Stimulated activated naive CD4-positive, alpha-beta T cell (primary cell): ENCODE measurements at regions not wholly inside any gene's neighbourhood (a gene's known extent, or its start where the extent isn't known, plus 50 kb on each side); places are given as distances from the start of the nearest gene placed in this dataset.

ENCODE experiments used
- DNase-seq, 6 experiments: peaks; one replicate each; lab custom pipeline; 2025; lab: John Stamatoyannopoulos, UW

DNA sequence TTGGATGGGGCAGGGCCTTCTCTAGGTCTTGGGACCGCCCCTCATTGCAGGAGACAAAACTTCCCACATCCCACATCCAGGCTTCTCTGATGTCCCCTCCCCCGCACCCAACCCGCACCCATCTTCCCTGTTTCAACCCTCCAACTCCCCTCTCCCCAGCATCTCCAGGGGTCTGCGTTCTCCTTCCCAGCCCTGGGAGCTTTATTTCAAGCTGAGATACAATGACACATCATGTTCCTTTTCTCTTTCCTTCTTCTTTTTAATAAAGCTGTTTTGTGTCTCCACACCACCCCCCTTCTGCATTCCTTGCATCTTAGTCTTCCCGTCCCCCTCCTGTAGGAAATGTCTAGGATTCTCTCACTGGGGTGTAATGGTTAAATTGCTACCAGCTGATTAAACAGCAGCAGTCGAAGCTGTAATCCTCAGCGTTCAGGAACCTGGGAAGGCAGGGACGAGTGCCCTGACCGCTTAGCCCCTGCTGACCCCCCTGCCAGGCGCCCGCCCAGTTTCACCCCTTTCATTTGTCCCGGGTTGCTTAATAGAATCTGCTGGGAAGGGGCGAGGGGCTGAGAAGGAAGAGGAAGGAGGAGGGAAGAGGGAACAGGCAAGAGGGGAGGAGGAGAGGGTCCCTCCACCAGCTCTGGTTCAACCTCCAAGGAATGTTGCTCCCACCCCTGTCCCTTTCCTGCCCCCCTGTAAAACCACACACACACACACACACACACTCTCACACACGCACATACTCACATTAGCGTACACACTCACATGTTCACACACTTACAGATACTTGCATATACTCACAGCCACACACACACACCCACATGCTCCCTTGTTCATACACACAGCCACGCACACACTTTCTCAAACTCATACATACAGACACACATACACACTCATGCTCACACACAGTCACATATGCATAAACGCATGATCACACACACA is 104.5 kb upstream of the MED13L start:
- no peak for DNase-seq

DNA sequence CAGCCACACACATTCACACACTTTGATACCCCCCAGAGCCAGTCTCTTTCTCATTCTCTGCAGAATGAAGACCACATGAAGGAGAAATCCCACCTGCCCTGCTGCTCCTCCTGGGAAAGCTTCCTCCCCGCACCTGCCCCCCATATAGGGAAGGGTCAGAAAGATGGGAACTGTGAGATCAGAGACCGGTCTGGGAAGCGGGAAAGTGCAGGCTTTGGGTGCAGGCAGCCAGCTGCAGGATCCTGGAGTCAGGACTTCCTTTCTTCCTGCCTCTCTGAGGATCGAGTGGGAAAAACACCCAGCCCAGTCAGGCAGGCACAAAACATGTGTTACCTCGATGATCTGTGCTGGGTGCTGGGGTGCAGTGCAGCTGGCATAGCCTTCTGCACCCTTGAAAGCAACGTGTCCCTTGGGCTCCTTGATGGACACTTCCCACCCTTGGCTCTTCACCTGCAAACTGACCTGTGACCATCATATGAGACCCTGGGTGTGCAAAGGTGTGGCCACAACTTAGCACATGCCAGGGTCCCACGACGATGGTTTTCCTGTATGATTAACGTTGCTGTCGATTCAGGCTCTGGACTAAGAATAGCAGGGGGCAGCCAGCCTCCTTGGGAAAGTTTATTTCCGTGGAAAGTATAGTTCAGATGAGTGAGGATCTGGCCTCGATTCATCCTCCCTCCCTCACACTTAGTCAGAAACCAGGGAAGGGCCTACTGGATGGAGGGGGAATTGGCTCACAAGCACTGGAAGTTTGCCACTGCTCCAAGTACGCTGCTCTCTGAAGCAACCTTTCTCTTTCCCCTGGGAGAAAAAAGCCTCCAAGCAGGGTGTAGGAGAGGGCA is 105.4 kb upstream of the MED13L start:
- no peak for DNase-seq

DNA sequence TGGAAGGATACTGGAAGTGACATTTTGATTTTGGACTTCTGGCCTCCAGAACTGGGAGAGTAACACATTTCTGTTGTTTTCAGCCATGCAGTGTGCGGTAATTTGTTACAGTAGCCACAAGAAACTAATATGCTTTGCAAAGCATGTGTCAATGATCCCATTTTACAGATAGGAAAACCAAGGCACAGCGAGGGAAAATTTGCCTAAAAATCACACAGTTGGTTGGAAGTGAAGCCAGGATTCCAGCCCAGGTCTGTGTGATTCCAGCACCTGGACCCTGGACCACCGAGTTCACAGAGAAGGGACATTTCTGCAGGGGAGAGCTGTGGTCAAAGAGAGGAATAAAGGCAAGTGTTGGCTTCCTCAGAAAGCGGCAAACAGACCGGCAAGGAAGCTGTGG is 106.7 kb upstream of the MED13L start:
- no peak for DNase-seq

DNA sequence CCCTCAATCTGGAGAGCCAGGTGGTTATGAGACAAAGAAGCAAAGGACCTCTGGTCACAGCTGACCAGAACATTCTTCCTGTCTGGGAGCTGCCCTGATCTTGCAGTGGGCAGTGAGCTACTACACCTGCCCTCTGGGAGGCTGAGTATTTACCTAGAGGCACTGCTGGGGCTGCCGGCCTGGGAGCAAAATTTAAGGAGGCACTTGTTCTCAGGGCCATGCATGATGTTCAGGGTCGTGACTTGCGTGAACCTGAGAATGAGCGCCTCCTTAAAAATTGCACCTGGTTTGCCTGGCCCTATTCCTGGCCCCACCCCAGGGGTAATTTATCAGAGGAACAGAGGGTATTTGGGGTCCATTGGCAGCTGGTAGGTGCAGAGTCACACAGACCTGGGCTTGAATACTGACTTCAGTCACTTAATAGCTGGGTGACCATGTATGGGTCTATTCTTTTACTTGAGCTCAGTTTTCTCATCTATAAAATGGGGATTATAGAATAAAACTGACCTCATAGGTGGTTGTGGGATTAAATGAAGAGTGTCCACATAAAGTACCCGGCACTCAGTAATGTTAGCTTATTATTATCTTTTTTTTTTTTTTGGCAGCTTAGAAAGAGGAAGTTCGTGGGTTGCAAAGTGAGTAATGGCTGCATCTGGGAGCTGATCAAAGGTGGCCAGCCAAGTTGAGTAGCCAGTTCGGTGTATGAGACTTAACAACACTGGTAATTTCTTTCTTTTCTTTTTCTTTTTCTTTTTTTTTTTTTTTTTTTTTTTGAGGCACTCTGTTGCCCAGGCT is 107.4 kb upstream of the MED13L start:
- DNase-seq: no peak

DNA sequence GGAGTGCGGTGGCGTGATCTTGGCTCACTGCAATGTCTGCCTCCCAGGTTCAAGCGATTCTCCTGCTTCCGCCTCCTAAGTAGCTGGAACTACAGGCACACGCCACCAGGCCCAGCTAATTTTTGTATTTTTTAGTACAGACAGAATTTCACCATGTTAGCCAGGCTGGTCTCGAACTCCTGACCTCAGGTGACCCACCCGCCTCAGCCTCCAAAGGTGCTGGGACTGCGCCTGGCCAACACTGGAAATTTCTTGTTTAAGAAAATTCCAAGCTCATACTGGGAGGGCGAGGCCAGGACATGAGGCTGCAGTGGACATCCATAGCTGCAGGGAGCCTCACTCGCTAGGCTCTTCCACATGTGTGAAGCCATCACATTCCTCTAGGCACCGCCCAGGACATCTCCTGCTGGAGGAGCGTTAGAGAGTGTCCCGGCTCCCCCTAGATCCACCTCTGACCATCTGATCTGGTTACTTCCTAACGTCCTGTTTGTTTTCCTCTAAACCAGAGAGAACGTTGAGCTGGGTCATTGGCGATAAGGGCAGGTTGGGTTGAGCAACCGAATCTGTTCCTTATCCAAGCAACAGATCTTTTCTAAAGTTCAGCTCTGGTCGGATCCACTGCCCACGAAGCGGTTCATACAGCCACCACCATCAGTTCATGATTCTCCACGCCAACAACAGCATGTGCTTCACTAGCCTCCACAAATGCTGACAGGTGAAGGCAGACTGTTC is 108.2 kb upstream of the MED13L start:
- no peak for DNase-seq

DNA sequence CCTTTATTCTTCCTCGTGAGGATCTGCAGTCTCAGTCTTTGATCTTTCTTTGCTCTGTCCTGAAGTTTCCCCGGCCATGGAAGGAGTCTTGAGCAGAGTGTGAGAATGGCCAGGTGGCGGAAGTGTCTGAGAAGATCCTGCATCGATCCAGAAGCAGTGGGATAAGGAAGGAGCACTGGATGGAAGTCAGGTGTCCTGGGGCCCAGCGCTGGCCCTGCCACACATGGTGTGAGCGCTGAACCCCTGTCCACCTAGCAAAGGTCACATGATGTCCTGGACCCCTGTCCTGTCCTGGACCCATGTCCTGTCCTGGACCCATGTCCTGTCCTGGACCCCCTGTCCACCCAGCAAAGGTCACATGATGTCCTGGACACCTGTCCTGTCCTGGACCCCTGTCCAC is 111.8 kb upstream of the MED13L start:
- DNase-seq: no peak

DNA sequence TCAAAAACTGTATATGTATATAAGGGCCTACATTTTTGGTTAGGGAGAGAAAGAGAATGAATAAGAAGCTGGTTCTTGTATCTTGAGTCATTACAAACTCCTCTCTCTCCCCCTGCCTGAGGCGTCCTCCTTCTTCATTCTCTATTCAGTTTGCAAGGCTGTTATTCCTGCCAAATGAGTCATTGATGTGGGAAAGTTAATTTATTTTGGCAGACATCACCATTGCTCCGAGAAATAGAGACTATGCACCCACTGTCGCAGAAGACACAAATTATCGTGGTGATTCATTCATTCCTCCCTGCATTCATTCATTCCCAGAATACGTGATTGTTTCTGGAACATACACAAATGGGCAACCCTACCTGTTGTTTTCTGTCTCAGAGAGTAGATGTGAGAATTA is 112.5 kb upstream of the MED13L start:
- no peak for DNase-seq

DNA sequence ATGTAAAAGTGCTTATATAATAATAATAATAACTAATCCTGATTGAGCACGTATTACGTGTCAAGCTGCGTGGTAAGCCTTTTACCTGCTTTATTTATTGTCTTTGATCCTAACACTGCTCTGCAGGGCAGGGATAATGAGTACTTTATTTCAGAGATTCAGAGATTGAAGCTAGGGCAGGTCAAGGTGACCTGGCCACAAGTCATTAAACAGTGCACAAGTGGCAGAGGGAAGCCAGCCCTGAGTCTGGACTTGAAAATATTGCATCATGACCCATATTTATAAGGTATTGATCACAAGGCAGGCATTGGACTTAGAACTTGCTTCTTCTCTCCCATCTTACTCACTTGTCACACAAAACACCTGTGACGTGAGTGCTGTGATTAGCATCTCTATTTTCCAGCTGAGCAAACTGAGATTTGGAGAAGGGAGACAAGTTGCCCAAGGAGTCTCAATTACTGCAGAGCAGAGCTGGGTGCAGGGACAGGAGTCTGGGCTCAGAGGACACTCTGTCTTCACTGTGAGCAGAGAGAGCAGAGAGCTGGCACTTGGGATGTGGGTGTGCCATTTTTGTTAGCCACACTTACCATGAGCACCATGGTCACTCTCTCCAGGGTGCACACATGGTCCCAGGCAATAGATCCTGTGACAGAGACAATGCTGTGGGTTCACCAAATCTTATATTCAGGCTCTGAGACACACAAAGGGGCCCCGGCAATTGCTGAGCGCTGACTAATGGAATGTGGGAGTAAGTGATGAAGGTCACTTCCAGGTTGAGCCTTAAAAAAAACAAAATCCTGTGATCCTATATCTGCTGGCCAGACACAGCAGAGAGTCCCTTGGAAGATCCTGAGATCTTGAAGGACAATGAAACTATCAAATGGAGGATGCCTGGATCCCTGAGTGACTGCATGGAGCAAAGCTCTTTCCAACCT is 113.2 kb upstream of the MED13L start:
- no peak for DNase-seq

DNA sequence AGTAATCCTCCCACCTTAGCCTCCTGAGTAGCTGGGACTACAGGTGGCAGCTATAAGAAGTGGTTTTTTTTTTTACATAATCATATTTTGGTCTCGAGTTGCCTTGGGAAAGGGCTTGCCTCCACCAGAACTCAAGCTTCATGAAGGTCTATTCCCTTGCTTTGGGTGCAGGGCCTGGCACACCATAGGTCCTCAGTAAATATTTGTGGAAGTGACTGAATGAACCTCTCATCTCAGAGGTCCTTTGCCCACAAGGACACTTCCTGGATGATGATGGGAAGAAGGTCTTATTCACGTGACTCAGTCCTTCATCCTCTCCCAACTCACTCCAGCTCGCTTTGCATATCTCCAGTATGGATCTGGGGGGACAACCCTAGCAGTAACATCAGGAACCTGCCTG is 114.0 kb upstream of the MED13L start:
- DNase-seq: no peak

DNA sequence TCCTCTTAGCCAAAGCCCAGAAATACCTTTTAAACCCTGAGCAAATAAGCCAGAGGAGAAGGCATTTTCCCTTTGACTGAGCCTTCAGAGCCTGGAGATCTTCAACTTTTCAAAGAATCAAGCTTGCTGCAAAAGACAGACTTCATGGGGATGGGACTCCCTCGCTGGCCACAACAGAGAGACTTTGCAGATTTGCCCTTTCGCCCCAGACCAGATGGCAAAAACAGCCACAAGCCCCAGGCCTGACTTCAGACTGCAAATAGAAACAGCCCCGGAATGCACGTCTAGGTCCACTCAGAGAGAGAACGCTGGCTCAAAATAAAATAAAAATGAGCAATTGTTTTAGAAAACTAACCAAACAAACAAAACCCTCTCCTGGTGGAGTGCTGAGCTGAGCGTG is 114.6 kb upstream of the MED13L start:
- DNase-seq: no peak

DNA sequence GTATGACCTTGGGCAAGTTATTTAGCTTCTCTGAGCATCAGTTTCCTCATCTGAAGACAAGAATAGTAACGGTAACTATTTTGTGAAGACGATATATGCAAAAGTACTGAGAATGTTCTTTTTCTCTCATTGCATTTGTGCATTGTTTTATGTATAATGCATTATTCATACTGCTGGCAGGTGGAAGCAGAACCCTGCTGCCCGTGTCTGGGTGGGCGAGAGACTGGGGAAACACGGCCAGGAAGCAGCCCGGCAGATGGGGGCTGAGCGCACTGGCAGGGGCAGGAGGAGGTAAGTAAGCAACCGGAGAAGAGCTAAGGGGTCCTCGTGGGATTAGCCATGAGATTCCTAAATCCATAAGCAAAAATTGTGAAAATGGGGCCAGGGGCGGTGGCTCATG is 115.8 kb upstream of the MED13L start:
- DNase-seq: no peak

DNA sequence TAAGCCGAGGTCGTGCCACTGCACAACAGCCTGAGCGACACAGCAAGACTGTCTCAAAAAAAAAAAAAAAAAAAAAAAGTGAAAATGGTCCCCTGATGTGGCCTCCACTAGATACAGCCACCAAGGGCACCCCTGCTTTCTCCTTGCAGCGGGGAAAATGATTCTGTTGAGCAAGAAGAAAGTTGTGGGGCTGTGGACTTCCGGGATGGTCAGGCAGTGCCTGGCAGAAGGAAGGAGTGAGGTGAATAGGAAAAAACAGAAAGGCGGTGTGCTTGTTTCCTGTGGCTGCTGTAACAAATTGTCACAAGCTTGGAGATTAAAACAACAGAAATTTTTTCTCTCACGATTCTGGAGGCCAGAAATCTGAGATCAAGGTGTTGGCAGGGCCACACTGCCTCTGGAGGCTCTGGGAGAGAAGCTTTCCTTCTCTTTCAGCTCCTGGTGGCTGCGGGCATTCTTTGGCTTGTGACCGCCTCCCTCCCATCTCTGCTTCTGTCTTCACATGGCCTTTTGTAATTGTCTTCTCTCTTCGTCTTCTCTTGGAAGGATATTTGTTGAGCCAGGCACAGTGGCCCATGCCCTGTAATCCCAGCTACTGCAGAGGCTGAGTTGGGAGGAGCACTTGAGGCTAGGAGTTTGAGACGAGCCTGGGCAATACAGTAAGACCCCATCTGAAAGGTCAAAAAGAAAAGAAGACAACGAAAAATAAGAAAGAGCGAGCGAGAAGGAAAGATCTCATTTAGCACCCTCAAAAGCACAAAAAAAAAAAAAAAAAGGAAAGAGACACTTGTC is 116.6 kb upstream of the MED13L start:
- DNase-seq: peak in 1 of 6 experiments; percentile 4

DNA sequence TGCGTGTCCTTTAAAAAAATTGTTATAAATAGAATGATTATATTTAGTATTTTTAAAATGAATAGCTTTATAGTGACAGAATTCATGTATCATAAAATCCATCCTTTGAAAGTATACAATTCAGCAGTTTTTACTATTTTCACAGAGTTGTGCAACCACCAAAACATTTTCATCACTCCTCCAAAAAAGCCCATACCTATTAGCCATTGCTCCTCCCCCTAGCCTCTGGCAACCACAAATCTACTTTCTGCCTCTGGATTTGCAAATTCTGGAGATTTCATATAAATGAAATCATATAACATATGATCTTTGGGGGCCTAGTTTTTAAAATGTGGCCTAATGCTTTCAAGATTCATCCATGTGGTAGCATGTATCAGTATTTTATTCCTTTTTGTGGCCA is 117.9 kb upstream of the MED13L start:
- no peak for DNase-seq

DNA sequence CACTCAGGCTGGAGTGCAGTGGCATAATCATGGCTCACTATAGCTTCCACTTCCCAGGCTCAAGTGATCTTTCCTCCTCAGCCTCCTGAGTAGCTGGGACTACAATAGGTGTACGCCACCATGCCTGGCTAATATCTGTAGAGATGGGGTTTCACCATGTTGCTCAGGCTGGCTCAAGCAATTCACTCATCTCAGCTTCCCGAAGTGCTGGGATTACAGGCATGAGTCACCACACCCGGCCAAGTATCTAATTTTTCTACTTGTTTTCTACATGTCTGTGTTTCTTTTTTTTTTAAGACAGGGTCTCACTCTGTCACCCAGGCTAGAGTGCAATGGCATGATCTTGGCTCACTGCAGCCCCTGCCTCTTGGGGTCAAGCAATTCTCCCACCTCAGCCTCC is 119.7 kb upstream of the MED13L start:
- DNase-seq: no peak

DNA sequence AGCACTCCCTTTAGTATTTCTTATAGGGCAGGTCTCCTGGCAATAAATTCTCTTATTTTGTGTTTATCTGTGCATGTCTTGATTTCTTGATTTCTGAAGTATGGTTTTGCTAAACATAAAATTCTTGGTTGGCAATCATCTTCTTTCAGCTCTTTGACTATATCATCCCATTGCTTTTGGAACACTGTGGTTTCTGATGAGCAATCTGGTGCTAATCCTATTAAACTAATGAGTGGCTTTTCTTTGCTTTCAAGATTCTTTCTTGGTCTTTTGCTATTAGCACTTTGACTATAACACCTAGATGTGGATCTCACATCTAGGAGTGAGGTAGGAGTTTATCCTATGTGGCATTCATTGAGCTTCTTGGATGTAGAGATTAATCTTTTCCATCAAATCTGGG is 120.7 kb upstream of the MED13L start:
- DNase-seq: no peak

DNA sequence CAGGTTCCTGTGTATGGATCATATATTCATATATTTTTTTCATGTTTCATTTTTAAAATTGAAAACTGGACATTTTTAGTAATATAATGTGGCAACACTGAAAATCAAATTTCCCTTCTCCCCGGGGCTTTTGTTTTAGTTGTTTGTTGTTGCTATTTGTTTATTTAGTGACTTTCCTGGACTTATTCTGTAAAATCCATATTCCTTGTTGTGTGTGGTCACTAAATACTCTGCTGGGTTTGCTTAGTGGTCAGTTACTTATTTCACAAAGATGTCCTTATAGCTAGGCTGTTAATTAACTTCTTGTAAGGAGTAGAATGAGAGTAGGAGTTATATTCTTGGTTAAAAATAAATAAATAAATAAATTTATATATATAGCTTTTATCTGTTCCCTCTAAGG is 121.6 kb upstream of the MED13L start:
- DNase-seq: no peak

DNA sequence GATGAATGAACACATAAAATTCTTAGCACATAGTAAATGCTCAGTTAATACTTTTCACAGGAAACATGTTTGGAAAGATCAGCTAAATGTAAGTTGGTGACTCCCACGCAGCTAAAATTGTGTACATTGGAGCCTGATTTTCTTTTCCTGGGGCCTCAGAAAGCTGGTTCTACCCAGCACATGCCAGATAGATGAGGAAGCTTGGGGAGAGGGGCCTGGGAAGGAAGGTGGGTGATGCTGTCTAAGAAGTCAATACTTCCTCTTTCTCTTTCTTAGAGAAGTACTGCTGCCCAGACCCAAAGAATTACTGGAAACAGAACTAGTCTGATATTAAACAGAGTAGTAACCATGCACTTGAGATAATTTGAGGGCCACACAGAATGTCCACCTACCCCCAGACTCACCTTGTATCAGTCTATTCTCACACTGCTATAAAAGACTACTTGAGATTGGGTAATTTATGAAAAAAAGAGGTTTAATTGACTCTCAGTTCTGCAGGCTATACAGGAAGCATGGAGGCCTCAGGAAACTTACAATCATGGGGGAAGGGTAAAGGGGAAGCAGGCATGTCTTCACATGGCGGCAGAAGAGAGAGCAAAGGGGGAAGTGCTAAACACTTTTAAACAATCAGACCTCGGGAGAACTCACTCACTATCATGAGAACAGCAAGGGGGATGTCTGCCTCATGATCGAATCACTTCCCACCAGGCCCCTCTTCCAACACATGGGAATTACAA is 123.3 kb upstream of the MED13L start:
- no peak for DNase-seq

DNA sequence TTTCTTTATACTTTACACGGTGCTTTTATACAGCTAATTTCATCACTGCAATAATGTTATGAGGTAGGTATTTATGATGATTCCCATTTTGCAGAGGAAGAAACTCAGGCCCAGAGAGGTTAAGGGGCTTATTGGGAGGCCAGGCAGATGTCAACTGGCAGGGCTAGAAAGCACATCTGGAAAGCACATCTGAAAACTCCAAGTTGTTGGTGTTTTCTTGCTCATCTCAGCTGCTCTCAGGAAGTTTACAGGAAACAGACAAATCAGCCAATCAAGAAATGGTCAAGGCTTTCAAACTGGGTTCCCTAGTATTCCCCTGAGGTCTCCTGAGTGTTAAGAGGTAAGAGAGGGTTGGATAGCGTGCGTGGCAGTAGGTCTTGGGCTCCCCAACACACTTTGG is 124.1 kb upstream of the MED13L start:
- DNase-seq: no peak
